GM12891 (cell line): ENCODE measurements at regions not wholly inside any gene's neighbourhood (a gene's known extent, or its start where the extent isn't known, plus 50 kb on each side); places are given as distances from the start of the nearest gene placed in this dataset.

Source experiments
- PAX5 ChIP-seq: IDR thresholded peaks from 2 replicates; pipeline ENCODE4 v1.6.1; 2011; ENCODE audit warnings: low read length, moderate library complexity, mild to moderate bottlenecking; ENCODE audit not compliant: insufficient read depth, severe bottlenecking
- POLR2A ChIP-seq: IDR thresholded peaks from 2 replicates; pipeline ENCODE4 v1.6.1; 2011; ENCODE audit warnings: low read depth, low read length, control low read depth
- POLR2AphosphoS5 ChIP-seq: IDR thresholded peaks from 2 replicates; pipeline ENCODE4 v1.6.1; 2011; ENCODE audit warnings: low read depth, low read length, control low read depth
- POU2F2 ChIP-seq: IDR thresholded peaks from 2 replicates; pipeline ENCODE4 v1.6.1; 2011; ENCODE audit warnings: low read depth, mild to moderate bottlenecking, control low read depth, low read length, moderate library complexity
- SPI1 ChIP-seq: IDR thresholded peaks from 2 replicates; pipeline ENCODE4 v1.6.1; 2011; ENCODE audit warnings: low read depth, low read length, control low read depth
- TAF1 ChIP-seq: IDR thresholded peaks from 2 replicates; pipeline ENCODE4 v1.6.1; 2011; ENCODE audit warnings: low read depth, low read length, control low read depth

DNA sequence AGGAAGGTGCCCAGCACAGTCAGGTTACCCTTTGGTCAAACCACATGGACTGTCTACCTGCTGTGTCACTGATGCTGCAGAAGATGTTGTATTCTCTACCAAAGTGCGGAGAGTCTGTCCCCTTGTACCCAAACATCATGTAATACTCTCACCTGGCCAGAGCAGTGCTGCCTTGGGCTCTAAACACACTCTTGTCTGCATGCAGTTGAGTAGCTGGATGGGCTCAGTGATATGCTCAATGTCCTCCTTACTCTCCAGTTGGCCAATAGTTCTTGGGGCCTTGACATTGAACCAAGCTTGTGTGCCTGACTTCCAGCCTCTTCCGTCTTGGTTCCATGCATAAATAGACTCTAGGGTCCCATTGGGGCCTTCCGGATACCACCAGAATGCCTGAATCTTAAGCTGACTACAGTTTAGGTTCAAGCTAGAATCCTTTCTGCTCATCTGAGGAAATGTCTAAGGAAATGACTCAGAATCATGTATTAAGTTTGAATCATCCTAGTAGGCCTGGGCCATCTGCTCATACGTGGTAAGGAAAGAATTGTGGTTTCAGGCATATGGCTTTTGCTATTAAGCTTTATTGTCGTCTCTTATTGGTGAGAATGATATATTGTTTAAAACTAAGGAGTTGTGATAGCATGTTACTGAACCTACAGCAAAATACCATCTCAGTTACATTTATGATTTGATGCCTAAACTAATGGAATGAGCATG lies 118.0 kb downstream of the OTUD1 start:
- TF ChIP-seq POLR2A: no peak
- TF ChIP-seq TAF1: no peak
- TF ChIP-seq POLR2AphosphoS5: no peak
- no peak for TF ChIP-seq SPI1
- TF ChIP-seq POU2F2: no peak
- no peak for TF ChIP-seq PAX5
